MM.1S (cell line): ENCODE measurements at regions not wholly inside any gene's neighbourhood (a gene's known extent, or its start where the extent isn't known, plus 50 kb on each side); places are given as distances from the start of the nearest gene placed in this dataset.
"Not testable (repeated sequence)": the region's sequence is repeated elsewhere in the genome, so short reads cannot be mapped to it uniquely, and the experiment has no call there.

ENCODE experiments used
- CTCF ChIP-seq: fragments of 300-600 bp; sonication (generic); IDR thresholded peaks from 2 replicates; pipeline ENCODE4 v1.5.1; 2016; ENCODE audit warnings: antibody characterized with exemption, low read length, mixed read lengths
- EZH2 ChIP-seq: fragments of 300-600 bp; sonication (generic); optimal IDR thresholded peaks from 2 replicates; pipeline ENCODE3; 2017; ENCODE audit warnings: low read depth, mild to moderate bottlenecking, antibody characterized with exemption, low read length, mixed read lengths

- not testable (repeated sequence) for TF ChIP-seq CTCF, EZH2
These were observed 135.7 kb upstream of the ZNF469 start for GRCh38 chr16:88246955-88247582.
